Cardiac muscle cell (in vitro differentiated cells and primary cell): ENCODE measurements at regions not wholly inside any gene's neighbourhood (a gene's known extent, or its start where the extent isn't known, plus 50 kb on each side); places are given as distances from the start of the nearest gene placed in this dataset.
"Not testable (repeated sequence)": the region's sequence is repeated elsewhere in the genome, so short reads cannot be mapped to it uniquely, and the experiment has no call there.

Source experiments
- DNase-seq, 2 donors: peaks; one replicate each; pipeline versions ENCODE4 v3.0.0 to v3.0.0-alpha.2; 2010 to 2017; ENCODE audit warnings: low read depth in 1 of 2, low spot score in 1 of 2
- H3K27ac ChIP-seq: fragments of 200-600 bp; sonication (generic); 2 replicates; pipeline ENCODE4 v1.5.1; 2016
- H3K27me3 ChIP-seq: fragments of 200-600 bp; sonication (generic); 2 replicates; pipeline ENCODE4 v1.6.0; 2016; ENCODE audit warnings: control low read depth
- H3K36me3 ChIP-seq: fragments of 200-600 bp; sonication (generic); 2 replicates; pipeline ENCODE4 v1.5.1; 2016; ENCODE audit warnings: control low read depth
- H3K4me1 ChIP-seq: fragments of 200-600 bp; sonication (generic); 2 replicates; pipeline ENCODE4 v1.8.1; 2017; ENCODE audit warnings: low read depth, mild to moderate bottlenecking, mixed run types
- H3K4me3 ChIP-seq: fragments of 200-600 bp; sonication (generic); 2 replicates; pipeline ENCODE4 v1.5.1; 2016; ENCODE audit warnings: mild to moderate bottlenecking
- H3K9me3 ChIP-seq: fragments of 200-600 bp; sonication (generic); 2 replicates; pipeline ENCODE4 v1.5.1; 2017; ENCODE audit warnings: low read depth, mild to moderate bottlenecking, control low read depth
- TF ChIP-seq, protein P1 (sequence below): IDR thresholded peaks from 2 replicates; pipeline ENCODE4 v1.5.1; 2012; ENCODE audit warnings: low read depth, mild to moderate bottlenecking, low read length

GRCh38 chr4:79747252-79747651, 325.8 kb downstream of the ANTXR2 start:
- Histone ChIP-seq H3K4me3 (no peak overlapping the region), H3K9me3 (no peaks in the 10 kb centered on the region), H3K27me3 (no peaks in the 10 kb centered on the region), H3K36me3 (no peaks in the 10 kb centered on the region), H3K27ac (no peak overlapping the region), H3K4me1 (no peaks in the 10 kb centered on the region)
- TF ChIP-seq, protein P1, sequence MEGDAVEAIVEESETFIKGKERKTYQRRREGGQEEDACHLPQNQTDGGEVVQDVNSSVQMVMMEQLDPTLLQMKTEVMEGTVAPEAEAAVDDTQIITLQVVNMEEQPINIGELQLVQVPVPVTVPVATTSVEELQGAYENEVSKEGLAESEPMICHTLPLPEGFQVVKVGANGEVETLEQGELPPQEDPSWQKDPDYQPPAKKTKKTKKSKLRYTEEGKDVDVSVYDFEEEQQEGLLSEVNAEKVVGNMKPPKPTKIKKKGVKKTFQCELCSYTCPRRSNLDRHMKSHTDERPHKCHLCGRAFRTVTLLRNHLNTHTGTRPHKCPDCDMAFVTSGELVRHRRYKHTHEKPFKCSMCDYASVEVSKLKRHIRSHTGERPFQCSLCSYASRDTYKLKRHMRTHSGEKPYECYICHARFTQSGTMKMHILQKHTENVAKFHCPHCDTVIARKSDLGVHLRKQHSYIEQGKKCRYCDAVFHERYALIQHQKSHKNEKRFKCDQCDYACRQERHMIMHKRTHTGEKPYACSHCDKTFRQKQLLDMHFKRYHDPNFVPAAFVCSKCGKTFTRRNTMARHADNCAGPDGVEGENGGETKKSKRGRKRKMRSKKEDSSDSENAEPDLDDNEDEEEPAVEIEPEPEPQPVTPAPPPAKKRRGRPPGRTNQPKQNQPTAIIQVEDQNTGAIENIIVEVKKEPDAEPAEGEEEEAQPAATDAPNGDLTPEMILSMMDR = no peak
- no peak for DNase-seq

GRCh38 chr4:79743014-79743413, 330.0 kb downstream of the ANTXR2 start:
- H3K27ac ChIP-seq = no peak overlapping the region
- no peak for DNase-seq
- H3K27me3 ChIP-seq = no peaks in the 10 kb centered on the region
- H3K4me3 ChIP-seq = no peak overlapping the region
- no peaks in the 10 kb centered on the region for H3K4me1 ChIP-seq
- H3K9me3 ChIP-seq = no peaks in the 10 kb centered on the region
- TF ChIP-seq, protein P1 = no peak
- no peaks in the 10 kb centered on the region for H3K36me3 ChIP-seq

DNA sequence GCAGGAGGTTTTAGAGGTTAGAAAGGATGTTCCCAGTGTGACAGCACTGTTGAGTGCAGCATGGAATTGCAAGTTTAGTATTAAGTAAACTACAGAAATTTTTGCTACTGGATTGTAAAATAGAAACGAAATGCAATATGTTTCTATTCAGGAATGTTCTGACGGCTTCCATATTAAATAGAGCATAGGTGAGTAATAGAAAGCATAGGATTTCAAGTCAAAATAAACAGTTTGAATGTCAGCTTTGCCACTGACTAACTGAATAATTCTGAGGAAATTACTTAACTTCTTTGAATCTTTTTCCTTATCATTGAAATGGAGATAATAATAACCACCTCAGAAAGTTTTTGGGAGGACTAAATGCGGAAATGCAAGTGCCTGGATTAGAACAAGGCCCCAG, 331.9 kb upstream of the GK2 start:
- H3K9me3 ChIP-seq = no peaks in the 10 kb centered on the region
- H3K4me1 ChIP-seq = no peaks in the 10 kb centered on the region
- H3K36me3 ChIP-seq = no peaks in the 10 kb centered on the region
- H3K4me3 ChIP-seq = no peak overlapping the region
- no peak for DNase-seq
- no peak overlapping the region for H3K27ac ChIP-seq
- TF ChIP-seq, protein P1 = no peak
- no peaks in the 10 kb centered on the region for H3K27me3 ChIP-seq

DNA sequence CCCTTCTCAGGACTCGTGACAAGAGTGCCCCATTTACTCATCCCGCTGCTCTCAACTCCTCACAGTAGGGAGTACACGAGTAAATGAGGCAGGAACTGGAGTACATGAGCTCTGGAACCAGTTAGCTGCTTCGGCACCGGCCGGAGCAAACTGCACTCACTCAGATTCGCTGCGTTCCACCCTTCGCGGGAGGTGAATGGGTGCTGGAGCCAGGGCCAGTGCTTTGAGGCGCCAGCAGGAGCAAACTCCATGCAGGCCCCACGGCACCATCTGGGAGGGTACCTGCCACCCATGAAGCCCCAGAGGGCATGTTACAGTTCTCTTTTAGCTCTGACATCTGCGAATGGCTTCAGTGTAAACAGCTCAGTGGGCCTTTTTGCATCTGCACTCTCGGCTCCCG, 315.5 kb upstream of the GK2 start:
- no peak for DNase-seq
- Histone ChIP-seq H3K4me1 (no peaks in the 10 kb centered on the region), H3K27me3 (no peaks in the 10 kb centered on the region), H3K36me3 (no peaks in the 10 kb centered on the region), H3K4me3 (no peak overlapping the region), H3K27ac (no peak overlapping the region), H3K9me3 (no peaks in the 10 kb centered on the region)
- TF ChIP-seq, protein P1 = no peak

GRCh38 chr4:79700356-79700755, 292.3 kb upstream of the GK2 start:
- Histone ChIP-seq H3K9me3 (no peaks in the 10 kb centered on the region), H3K36me3 (no peaks in the 10 kb centered on the region), H3K4me1 (no peaks in the 10 kb centered on the region), H3K4me3 (no peak overlapping the region), H3K27ac (no peak overlapping the region), H3K27me3 (no peaks in the 10 kb centered on the region)
- DNase-seq = no peak
- TF ChIP-seq, protein P1 = no peak

- no peaks in the 10 kb centered on the region for H3K9me3 ChIP-seq
- no peaks in the 10 kb centered on the region for H3K27me3 ChIP-seq
- H3K36me3 ChIP-seq = no peaks in the 10 kb centered on the region
- no peak overlapping the region for H3K4me3 ChIP-seq
- no peak overlapping the region for H3K27ac ChIP-seq
- TF ChIP-seq, protein P1 = no peak
- H3K4me1 ChIP-seq = no peaks in the 10 kb centered on the region
- no peak for DNase-seq
Measured at GRCh38 chr4:79697444-79697843, 289.4 kb upstream of the GK2 start.

GRCh38 chr4:79696534-79696933, 288.5 kb upstream of the GK2 start:
- not testable (repeated sequence) for DNase-seq, H3K4me1 ChIP-seq, H3K27ac ChIP-seq, H3K36me3 ChIP-seq, H3K9me3 ChIP-seq, H3K27me3 ChIP-seq, H3K4me3 ChIP-seq
